ENCODE measurements at regions not wholly inside any gene's neighbourhood (a gene's known extent, or its start where the extent isn't known, plus 50 kb on each side); places are given as distances from the start of the nearest gene placed in this dataset.

- DNase-seq (ENCODE audit: low read depth): no peak
Observed at GRCh38 chr14:36465178-36465577, 54.9 kb downstream of the NKX2-1 start.

DNA sequence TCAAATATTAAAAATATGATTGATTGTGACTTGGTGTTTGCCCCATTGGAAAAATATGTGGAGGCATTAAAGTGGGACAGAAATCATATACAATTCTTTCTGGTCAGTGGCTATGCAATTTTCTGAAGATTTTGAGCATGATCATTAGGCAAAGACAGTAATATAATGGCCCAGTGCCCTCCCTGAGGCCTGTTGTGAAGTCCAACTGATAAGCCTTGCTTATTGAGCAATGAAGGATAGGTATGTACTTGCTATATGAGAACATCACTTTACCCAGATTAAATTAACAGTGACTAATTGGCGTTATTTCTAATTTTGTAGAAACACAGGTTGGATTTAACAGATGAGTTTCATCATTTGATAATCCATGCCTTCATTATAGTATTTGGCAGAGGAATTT, 57.1 kb downstream of the NKX2-1 start:
- no peak for DNase-seq (ENCODE audit: low read depth)

GRCh38 chr14:36455241-36455627, 64.8 kb downstream of the NKX2-1 start:
- DNase-seq (ENCODE audit: low read depth): no peak

GRCh38 chr14:36454599-36455240, 65.3 kb downstream of the NKX2-1 start:
- DNase-seq (ENCODE audit: low read depth): no peak

GRCh38 chr14:36452860-36453259, 67.2 kb downstream of the NKX2-1 start:
- DNase-seq (ENCODE audit: low read depth): no peak

DNA sequence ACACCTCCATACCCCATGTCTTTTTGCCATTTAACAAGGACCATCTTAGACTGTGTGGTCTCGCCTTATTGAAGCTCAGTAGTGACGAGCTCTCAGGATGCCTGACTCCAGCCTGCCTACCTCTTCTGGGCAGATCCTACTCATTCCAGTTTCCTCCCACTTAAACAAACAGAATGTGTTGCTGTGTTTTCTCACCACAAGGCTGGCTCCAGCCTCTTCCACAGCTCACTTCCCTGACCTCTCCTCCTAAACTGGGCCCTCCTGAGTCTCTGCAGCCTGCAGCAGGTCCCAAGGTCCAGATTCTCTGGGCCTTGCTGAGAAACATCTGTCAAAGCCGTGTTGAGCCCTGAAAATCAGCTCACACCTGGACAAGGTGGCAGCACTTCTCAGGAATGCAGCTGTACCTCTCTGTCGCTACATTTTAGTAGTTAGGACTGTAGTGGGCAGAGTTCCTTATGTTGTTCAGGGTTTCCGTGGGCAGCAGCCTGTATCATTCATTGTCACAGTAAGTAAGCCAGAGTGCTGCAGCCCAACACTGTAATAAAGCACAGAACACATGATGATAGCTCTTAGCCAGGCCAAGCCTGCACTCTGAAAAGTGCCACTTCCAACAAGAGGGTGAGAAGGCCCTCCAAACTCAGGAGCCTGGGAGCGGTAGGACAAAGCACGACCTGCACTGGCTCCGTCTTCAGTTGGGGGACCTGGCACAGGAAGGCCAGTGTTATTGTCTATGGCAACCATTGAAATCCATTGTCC, 68.5 kb downstream of the NKX2-1 start:
- DNase-seq (ENCODE audit: low read depth): no peak

- no peak for DNase-seq (ENCODE audit: low read depth)
Observed at GRCh38 chr14:36450550-36450949, 69.5 kb downstream of the NKX2-1 start.

DNA sequence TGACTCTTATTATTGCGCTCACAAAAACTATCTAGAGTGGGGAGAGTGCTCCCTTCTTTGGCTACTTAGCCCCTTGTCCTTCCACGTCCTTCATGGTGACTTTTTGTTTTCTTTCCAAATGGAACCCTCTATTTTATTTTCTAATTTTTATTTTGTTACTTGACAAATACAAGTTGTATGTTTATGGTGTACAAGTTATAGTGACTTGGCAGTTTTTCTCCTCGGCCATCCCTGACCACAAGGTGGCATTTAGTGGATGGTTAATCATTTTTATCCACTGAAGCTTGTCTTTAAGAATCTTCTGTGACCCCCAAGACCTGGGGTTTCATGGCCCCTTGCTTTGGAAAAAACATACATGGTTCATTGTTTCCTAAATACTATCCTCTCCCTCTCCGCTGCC, 70.1 kb downstream of the NKX2-1 start:
- DNase-seq (ENCODE audit: low read depth): no peak

DNA sequence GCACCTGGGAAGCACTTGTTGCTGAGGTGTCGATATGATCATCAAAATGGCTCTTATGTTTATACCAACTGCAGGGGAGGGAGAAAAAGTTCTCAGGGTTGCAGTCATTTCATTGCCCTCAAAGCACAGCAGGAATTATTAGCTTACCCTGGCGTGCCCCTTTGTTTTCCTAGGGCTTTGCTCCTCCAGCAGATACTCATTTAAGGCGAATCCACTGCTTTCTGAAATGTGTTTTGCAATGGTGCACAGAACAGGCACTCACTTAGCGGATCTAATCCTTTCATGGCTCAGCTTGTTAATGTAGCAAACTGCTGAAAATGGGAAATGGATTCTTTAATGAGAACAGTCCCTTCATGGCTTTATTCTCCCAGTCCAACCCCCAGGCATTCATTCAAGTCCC, 76.7 kb downstream of the NKX2-1 start:
- no peak for DNase-seq (ENCODE audit: low read depth)

GRCh38 chr14:36442824-36443241, 77.2 kb downstream of the NKX2-1 start:
- no peak for DNase-seq (ENCODE audit: low read depth)

- no peak for DNase-seq (ENCODE audit: low read depth)
Observed at GRCh38 chr14:36441283-36441682, 78.7 kb downstream of the NKX2-1 start.

GRCh38 chr14:36439766-36440165, 80.3 kb downstream of the NKX2-1 start:
- DNase-seq (ENCODE audit: low read depth): no peak

- no peak for DNase-seq (ENCODE audit: low read depth)
Observed at GRCh38 chr14:36438883-36439282, 81.1 kb downstream of the NKX2-1 start.

- no peak for DNase-seq (ENCODE audit: low read depth)
Observed at GRCh38 chr14:36430662-36431084, 89.4 kb downstream of the NKX2-1 start.

DNA sequence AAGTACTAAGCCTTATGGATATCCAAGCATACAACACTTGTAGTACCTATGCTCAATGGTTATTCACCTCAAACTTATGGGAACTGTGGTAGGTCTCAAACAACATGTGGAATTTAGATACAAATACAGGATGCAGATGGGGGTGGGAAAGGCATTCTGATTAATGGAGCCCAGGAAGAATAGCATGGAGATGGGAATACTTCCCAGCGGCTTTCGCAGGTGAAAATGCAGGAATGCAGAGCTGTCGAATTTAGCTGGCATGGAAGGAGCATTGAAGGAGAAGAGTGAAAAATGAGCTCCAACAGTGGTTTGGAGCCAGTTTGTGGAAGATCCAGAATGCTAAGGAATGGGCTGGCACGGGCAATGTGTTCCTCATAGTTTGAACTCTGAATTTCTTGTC, 89.9 kb downstream of the NKX2-1 start:
- DNase-seq (ENCODE audit: low read depth): no peak

- DNase-seq (ENCODE audit: low read depth): no peak
Observed at GRCh38 chr14:36429692-36430091, 90.3 kb downstream of the NKX2-1 start.

GRCh38 chr14:36428350-36428749, 91.7 kb downstream of the NKX2-1 start:
- no peak for DNase-seq (ENCODE audit: low read depth)

DNA sequence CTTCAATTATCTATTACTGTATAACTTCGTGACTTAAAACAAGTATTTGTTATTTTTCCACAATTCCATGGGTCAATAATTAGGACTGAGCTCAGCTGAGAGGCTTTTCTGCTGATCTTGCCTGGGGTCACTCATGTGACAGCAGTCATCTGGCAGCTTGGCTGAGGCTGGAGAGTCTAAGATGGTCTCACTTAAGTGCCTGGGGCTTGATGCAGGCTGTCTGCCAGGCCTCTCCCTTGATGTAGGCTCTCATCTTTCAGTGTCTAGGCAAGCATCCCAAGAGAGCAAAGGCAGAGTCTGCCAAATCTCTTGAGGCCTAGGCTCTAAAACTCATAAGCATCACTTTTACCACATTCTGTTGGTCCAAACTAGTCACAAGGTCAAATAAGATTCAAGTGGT, 93.2 kb downstream of the NKX2-1 start:
- DNase-seq (ENCODE audit: low read depth): no peak

- DNase-seq (ENCODE audit: low read depth): no peak
Observed at GRCh38 chr14:36426113-36426512, 93.9 kb downstream of the NKX2-1 start.

DNA sequence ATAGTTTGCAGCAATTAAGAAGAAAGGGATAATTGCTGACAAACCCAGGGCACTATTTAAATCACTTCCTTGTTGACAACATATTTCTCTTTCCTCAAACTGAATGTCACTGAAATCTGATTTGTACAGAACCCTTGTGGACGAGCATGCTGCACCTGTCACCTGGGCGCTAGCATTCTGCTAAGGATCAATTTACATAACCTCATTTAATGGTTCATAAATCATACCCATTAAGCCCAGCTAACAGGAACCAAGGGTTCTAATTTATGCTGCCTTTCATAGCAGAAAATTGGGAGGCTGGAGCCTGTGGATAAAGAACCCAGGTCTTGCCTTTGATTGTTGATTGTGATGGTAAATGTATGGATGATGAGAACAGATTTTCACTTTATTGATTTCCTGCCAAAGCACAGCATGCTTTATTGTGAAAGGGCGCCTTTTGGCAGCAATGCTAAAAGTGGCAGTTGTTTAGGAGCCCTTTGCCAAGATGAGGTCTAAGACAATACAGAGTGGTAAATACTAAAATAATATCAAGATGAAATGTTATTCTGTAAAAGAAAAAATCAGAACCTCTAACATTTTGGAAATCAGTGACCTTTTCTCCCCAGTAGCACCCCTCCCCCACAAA, 95.4 kb downstream of the NKX2-1 start:
- DNase-seq (ENCODE audit: low read depth): no peak

- no peak for DNase-seq (ENCODE audit: low read depth)
Observed at GRCh38 chr14:36423430-36423829, 96.6 kb downstream of the NKX2-1 start.

DNA sequence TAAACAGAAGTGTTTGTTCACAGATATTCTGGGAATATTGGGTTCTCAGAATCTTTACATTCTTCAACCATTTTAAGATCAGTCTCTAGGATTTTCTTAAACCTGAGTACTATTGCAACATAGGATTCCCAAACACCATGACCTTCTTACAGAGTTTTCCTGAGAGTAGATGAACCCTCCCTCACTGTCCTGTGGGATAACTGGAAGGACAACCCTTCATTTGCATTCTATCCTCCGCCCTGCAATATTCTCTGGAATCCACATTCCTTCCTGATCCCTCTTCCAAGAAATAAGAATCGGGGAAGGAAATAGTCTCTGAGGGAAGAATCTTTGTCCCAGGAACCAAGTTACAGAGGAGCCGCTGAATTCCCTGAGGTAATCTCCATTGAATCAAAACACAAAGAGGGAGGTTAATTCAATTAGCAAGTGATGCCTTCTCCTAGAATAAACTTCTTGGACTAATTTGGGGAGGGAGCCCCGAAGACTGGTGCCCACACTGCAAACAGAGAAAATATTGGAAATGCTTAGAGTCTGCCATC, 99.8 kb upstream of the MBIP start:
- no peak for DNase-seq (ENCODE audit: low read depth)

DNA sequence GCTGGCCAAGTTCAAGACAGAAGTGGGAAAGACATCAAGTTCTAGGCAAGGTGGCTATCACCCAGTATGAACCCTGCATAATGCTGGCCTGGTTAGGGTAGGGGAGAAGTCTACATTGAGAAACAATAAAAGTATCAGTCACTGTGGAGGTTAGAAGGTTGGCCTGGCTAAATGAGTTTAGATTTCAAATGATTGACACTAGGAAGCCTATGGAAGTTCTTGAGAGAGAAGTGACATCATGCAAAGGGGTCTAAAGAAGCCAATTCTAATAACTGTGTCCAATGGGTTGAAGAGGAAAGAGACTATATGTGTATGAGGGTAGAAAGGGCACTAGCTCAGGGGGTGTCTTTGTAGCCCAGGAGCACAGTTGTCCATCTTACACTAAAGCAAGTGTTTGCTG, 98.5 kb upstream of the MBIP start:
- DNase-seq (ENCODE audit: low read depth): no peak
